ENCODE measurements at regions not wholly inside any gene's neighbourhood (a gene's known extent, or its start where the extent isn't known, plus 50 kb on each side); places are given as distances from the start of the nearest gene placed in this dataset.

GRCh38 chr6:134851548-134851947, 98.4 kb downstream of the ALDH8A1 start:
- H3K27me3 ChIP-seq = no peaks in the 10 kb centered on the region
- no peaks in the 10 kb centered on the region for H3K36me3 ChIP-seq
- H3K4me1 ChIP-seq (ENCODE audit: control insufficient read depth in 1 of 2, insufficient read depth in 1 of 2, low read depth in 1 of 2, low read length in 1 of 2) = no peaks in the 10 kb centered on the region
- H3K4me3 ChIP-seq (ENCODE audit: low read depth in 1 of 2, low read length in 1 of 2) = no peak overlapping the region
- H3K9me3 ChIP-seq = no peaks in the 10 kb centered on the region
- H3K27ac ChIP-seq = no peak overlapping the region
- no peak for TF ChIP-seq CTCF (IDR thresholded peaks at IDR 0.05)

GRCh38 chr6:134850721-134851305, 99.1 kb downstream of the ALDH8A1 start:
- H3K4me1 ChIP-seq (ENCODE audit: control insufficient read depth in 1 of 2, insufficient read depth in 1 of 2, low read depth in 1 of 2, low read length in 1 of 2) = no peaks in the 10 kb centered on the region
- H3K4me3 ChIP-seq (ENCODE audit: low read depth in 1 of 2, low read length in 1 of 2) = no peak overlapping the region
- no peak for TF ChIP-seq CTCF (IDR thresholded peaks at IDR 0.05)
- H3K27ac ChIP-seq = no peak overlapping the region
- no peaks in the 10 kb centered on the region for H3K9me3 ChIP-seq
- no peaks in the 10 kb centered on the region for H3K27me3 ChIP-seq
- no peaks in the 10 kb centered on the region for H3K36me3 ChIP-seq

- Histone ChIP-seq H3K27ac (no peak overlapping the region), H3K36me3 (no peaks in the 10 kb centered on the region)
These were observed 99.9 kb downstream of the ALDH8A1 start for GRCh38 chr6:134849920-134850447.

GRCh38 chr6:134848076-134848475, 101.8 kb downstream of the ALDH8A1 start:
- TF ChIP-seq CTCF (IDR thresholded peaks at IDR 0.05) = no peak
- Histone ChIP-seq H3K27me3 (no peaks in the 10 kb centered on the region), H3K4me1 (ENCODE audit: control insufficient read depth in 1 of 2, insufficient read depth in 1 of 2, low read depth in 1 of 2, low read length in 1 of 2) (no peaks in the 10 kb centered on the region), H3K4me3 (ENCODE audit: low read depth in 1 of 2, low read length in 1 of 2) (no peak overlapping the region), H3K36me3 (no peaks in the 10 kb centered on the region), H3K9me3 (no peaks in the 10 kb centered on the region), H3K27ac (no peak overlapping the region)

More at GRCh38 chr6:134849920-134850447, 99.9 kb downstream of the ALDH8A1 start:
- no peak overlapping the region for H3K4me3 ChIP-seq (ENCODE audit: low read depth in 1 of 2, low read length in 1 of 2)
- TF ChIP-seq CTCF (IDR thresholded peaks at IDR 0.05) = no peak
- no peaks in the 10 kb centered on the region for H3K27me3 ChIP-seq
- H3K4me1 ChIP-seq (ENCODE audit: control insufficient read depth in 1 of 2, insufficient read depth in 1 of 2, low read depth in 1 of 2, low read length in 1 of 2) = no peaks in the 10 kb centered on the region
- no peaks in the 10 kb centered on the region for H3K9me3 ChIP-seq

GRCh38 chr6:134846865-134847264, 103.0 kb downstream of the ALDH8A1 start:
- no peaks in the 10 kb centered on the region for H3K4me1 ChIP-seq (ENCODE audit: control insufficient read depth in 1 of 2, insufficient read depth in 1 of 2, low read depth in 1 of 2, low read length in 1 of 2)

More at GRCh38 chr6:134846865-134847264, 103.0 kb downstream of the ALDH8A1 start:
- no peak overlapping the region for H3K4me3 ChIP-seq (ENCODE audit: low read depth in 1 of 2, low read length in 1 of 2)
- H3K9me3 ChIP-seq = no peaks in the 10 kb centered on the region
- H3K27ac ChIP-seq = no peak overlapping the region
- no peak for TF ChIP-seq CTCF (IDR thresholded peaks at IDR 0.05)
- H3K27me3 ChIP-seq = no peaks in the 10 kb centered on the region
- no peaks in the 10 kb centered on the region for H3K36me3 ChIP-seq
